Activated naive CD4-positive, alpha-beta T cell treated with anti-CD3 and anti-CD28 coated beads, Interleukin-2, amount 50 U/mL, for 72 hours (primary cell): ENCODE measurements at regions not wholly inside any gene's neighbourhood (a gene's known extent, or its start where the extent isn't known, plus 50 kb on each side); places are given as distances from the start of the nearest gene placed in this dataset.

Source experiments
- ATAC-seq, 2 donors: fragments of 150-1000 bp; cut with Tn5 transposase; 2 replicates each; pipeline ENCODE4 v1.10.0; 2021; ENCODE audit warnings: mild to moderate bottlenecking in 2 of 2, moderate library complexity in 2 of 2
- DNase-seq, 2 donors: peaks; one replicate each; pipeline ENCODE4 v3.0.0; 2021 to 2022; ENCODE audit warnings: low spot score in 2 of 2
- H3K27ac Mint-ChIP-seq, 2 donors: one replicate each; pipeline ENCODE4 v1.8.0; 2022; ENCODE audit warnings: mild to moderate bottlenecking in 2 of 2, mixed read lengths in 2 of 2
- H3K36me3 Mint-ChIP-seq, 2 donors: one replicate each; pipeline ENCODE4 v1.8.0; 2022; ENCODE audit warnings: mixed read lengths in 2 of 2
- H3K9me3 Mint-ChIP-seq, 2 donors: one replicate each; pipeline ENCODE4 v1.8.0; 2022; ENCODE audit warnings: mixed read lengths in 2 of 2

DNA sequence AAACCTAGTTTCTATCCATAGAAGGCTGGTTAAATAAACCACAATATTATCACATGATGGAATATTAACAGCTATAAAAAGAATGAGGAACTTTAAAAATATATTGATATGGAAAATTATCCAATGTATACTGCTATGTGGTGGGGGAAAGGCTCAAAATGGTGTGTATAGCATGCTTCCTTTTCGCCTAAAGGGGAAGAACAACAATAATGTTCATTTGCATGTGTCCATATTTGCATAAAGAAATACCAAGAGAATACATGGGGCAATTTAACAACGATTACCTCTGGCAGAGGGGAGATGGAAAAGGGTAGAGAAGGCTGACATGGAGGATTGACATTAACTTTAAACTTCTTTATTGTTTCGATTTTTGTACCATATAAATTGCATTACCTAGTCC is 121.3 kb upstream of the PARP11 start:
- Mint-ChIP-seq H3K27ac (no peak overlapping the region), H3K9me3 (no peaks in the 10 kb centered on the region), H3K36me3 (no peaks in the 10 kb centered on the region)
- no peak for DNase-seq
- ATAC-seq, result no peak

DNA sequence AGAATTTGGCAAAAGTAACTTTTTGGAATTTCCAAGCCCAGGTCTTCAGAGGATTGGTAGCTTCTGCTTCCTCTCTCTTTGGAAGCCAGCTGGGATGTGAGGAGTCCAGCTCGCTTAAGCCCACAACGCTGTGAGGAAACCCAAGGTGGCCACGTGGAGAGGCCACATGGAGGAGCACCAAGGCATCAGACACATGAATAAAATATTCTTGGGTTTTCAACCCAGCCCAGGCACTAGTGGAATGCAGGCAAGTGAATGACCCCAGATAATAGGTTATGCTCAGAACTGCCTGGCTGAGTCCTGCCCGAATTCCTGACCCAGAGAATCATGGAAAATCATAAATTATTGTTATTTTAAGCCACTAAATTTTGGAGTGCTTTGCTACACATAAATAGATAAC is 119.7 kb upstream of the PARP11 start:
- no peak for ATAC-seq
- Mint-ChIP-seq H3K36me3 (no peaks in the 10 kb centered on the region), H3K27ac (no peak overlapping the region), H3K9me3 (no peaks in the 10 kb centered on the region)
- no peak for DNase-seq

DNA sequence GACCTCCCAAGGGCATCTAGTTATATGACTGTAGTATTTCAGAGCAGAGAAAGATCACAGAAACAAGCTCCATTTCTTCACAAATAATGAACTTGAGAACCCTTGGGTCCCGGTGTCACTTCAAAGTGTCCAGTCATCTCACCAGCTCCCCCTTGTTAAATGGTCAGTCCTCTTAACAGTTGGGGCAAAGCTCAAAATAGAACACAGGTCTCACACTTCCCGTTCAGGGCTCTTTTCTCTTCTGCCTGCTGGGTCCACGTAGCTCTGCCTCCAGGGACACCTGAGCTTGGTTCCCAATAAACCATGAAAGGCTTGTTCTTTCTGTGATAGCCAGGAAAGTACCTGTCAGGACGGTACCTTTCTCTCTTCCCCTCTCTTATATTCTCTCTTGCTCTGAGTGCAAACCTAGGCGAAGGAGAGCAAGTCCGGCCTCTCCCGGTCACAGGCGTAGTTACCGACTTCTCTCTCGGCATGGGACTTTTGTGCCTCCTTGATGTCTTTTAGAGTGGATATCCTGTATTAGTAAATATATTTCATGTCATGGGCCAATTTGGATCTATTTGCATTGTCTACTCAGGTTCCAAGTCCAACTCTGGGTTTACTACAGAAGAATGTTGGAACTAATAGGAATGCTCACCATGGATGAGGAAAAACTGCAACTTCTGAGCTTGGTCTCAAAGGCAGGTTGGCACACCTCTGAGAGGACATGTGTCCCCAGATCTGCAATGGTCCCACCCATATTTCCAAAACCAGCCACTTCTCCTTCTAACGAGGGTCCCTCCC is 118.8 kb upstream of the PARP11 start:
- no peak for DNase-seq
- H3K27ac Mint-ChIP-seq, result no peak overlapping the region
- no peaks in the 10 kb centered on the region for H3K9me3 Mint-ChIP-seq
- ATAC-seq, result no peak
- no peaks in the 10 kb centered on the region for H3K36me3 Mint-ChIP-seq

DNA sequence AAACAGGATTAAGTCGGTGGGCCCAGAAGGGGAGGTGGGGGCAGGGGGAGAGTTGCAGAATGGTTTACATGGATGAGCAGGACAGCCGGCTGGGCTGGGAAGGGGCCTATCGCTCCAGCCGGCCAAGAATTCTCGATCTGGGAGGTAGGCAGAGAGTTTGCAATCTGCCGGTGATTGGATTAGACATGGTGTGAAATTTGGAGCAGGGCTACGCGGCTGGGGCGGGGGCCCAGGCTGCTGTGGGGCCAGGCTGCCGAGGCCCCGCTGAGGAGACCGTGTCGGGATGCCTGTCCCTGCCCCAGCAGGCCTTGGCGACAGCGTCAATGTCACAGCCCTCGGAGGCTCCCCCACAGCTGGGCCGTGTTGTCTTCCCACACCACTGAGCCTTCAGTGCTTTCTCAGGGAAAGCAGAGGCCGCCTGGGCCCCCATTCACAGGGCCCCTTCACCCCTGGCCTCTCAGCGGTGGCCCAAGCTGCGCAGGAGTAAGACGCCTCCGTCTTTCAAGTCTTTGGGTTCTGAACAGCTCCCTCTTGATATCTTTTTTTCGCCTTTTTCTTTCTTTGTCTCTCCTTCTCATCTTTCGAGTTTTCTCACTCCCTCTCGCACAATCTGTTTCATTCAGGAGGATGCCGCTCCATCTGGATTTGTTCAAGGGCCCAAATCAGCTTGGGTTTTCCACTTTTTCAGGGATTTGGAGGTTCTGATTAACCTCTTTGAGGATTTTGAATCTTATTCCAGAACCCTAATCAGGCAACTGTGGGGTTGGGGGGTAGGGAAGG is 117.5 kb upstream of the PARP11 start:
- no peak for DNase-seq
- Mint-ChIP-seq H3K9me3 (peaks cover 0 to 3% of the 10 kb centered on the region in 2 donors), H3K27ac (no peak overlapping the region), H3K36me3 (no peaks in the 10 kb centered on the region)
- no peak for ATAC-seq

DNA sequence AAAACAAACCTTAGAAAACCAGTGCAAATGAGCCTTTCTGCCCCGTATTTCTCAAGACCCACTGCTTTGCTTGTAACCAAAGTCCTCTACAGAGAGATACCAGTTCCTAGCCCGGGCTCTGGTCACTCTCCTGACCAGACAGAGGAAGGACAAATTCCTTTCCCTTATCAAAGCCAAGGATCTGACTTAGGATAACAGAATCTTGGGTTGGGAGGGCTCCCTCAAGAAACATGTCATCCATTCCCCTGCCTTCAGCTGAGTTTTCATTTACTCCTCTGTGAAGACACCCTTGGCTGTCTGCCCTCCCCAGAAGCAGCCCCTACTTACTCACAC is 116.0 kb upstream of the PARP11 start:
- DNase-seq (no peak), ATAC-seq (peak in 1 of 2 donors; percentile 30)
- no peaks in the 10 kb centered on the region for H3K36me3 Mint-ChIP-seq
- peaks cover 0 to 3% of the 10 kb centered on the region in 2 donors for H3K9me3 Mint-ChIP-seq
- H3K27ac Mint-ChIP-seq, result peak overlapping the region in 1 of 2 donors; percentile 78

DNA sequence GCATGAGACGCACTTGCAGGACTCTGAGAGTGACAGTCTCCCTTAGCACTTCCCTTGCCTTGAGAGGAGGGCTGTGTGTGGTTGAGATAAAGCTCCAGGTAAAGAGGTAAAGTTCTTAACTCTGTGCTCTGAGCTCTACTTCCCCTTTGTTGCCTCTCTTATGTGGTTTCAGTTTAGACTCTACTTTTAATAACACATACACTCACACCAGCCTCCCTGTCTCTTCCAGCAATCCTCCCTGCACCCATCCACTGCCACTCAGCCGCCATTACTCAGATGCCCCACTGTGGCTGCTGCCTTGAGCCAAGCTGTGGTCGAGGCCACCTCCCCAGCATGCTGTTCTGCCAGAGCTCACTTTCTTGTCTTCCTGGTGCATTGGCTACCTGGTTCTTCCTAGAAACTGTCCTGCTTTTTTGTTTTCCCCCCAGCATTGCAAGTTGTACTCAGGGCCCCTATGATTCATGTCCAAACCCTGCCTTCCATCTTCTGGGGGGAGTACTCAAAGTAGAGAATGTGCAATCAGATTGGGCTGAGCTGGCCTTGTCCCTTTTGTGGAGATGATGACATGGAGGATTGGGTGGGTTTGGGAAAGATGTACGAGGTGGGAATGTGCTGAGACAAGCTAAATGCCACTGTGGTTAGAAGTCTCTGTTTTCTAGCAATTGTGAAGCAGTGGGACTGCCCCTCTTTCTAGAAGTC is 115.5 kb upstream of the PARP11 start:
- Mint-ChIP-seq H3K9me3 (peaks cover 0 to 3% of the 10 kb centered on the region in 2 donors), H3K36me3 (no peaks in the 10 kb centered on the region), H3K27ac (peak overlapping the region in 1 of 2 donors; percentile 78)
- peak in 1 of 2 donors; percentile 66 for DNase-seq
- ATAC-seq, result peak; percentile 77 to 80

DNA sequence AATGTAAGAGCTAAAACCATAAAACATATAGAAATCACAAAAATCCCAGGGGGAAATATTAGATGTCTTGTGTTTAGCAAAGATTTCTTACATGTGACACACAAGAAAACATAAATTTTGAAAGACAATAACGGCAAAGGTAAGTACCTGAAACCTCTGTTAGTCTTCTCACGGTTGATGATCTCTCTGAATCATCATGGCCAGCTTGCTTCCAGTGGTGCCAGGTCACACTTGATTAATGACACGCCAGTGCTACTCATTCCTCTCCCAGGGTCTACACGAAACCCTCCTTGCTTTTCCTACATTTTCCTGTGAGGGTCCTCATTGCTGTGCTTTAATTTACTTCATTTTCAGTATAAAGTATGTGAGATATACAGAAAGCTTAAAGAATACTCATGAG is 114.4 kb upstream of the PARP11 start:
- ATAC-seq (no peak), DNase-seq (no peak)
- Mint-ChIP-seq H3K27ac (peak overlapping the region in 1 of 2 donors; percentile 63), H3K9me3 (peaks cover 0 to 7% of the 10 kb centered on the region in 2 donors), H3K36me3 (peaks cover 0 to 4% of the 10 kb centered on the region in 2 donors)

DNA sequence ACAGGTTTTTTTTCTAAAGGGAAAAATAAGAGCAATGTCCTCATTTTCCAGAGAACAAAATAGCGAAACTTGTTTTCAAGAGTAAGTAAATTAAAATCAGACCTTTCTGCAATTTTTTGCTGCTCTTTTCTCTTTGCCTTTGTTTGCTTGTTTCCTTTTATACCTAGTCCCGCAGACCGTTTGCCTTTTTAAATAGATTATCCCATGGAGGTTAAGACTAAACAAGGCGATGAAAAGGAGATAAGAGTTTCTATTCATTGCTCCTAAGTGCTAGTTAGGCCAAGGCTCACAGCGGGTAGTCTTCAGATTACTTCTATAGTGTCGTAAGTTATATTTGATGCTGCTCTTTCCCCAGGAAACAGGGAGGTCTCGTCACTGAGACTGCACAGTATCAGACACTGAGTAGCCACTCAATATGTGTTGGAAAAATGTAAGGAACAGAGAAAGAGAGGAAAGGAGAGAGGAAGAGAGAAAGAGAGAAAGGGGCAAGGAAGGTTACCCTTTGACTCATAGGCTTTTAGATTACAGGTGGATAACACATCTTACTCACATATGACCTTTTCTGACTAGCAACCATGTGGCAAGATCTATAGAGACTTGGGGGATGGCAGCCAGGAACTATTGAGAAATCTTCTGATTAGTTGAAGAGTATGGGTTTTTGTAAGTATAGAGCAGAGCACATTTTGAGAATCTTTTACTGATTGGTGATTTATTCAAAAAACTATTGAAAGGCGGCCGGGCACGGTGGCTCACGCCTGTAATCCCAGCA is 107.5 kb upstream of the PARP11 start:
- H3K36me3 Mint-ChIP-seq, result peaks cover 9 to 15% of the 10 kb centered on the region in 2 donors

DNA sequence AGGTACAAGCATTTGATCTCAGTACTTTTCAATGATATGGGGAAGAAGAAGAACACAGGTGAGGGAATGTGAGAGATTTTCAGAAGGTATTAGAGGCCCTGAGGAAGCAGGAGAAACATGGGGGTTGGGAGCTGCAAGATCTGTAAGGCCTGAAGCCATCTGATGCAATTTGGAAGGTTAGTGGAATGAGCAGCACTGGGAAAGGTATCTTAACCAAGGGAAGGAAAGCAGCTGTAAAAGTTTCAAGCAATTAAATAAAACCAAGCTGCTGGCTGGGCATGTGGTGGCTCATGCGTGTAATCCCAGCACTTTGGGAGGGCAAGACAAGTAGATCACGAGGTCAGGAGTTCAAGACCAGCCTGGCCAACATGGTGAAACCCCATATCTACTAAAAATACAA is 104.4 kb upstream of the PARP11 start:
- DNase-seq (peak in 1 of 2 donors; percentile 23), ATAC-seq (no peak)
- Mint-ChIP-seq H3K27ac (peak overlapping the region in 1 of 2 donors; percentile 83), H3K9me3 (peaks cover 4 to 17% of the 10 kb centered on the region in 2 donors), H3K36me3 (peaks cover 9 to 12% of the 10 kb centered on the region in 2 donors)

More for the DNA sequence above, 107.5 kb upstream of the PARP11 start:
- Mint-ChIP-seq H3K9me3 (peaks cover 4 to 20% of the 10 kb centered on the region in 2 donors), H3K27ac (peak overlapping the region; percentile 9 to 91)
- DNase-seq, result no peak
- ATAC-seq, result peak; percentile 71 to 76

DNA sequence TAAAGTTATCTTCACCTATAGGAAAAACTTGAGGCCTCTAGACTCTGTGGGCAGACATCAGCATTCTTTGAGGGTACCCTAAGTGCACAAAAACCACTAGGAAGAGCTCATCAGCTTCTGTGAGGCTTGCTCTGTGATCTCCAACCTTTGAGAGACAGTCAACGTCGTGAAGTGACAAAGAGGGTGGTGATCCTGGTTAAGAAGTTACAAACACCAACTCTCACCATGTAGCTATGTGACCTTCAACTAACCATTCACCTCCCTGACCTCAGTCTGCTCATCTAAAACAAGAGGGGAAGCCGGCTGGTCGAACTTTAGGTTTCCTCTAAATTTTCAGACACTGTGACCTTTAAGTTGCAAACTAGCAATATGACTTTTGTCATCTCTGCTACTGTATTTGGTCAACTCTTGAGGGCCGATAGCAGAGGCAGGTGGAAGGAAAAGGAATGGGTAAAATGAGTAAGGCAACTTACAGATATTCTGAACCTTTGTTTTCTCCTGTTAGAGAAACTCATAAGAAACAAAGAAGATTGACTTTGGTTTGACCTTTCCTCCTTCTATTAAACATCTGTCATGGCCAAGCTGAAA is 103.2 kb upstream of the PARP11 start:
- ATAC-seq (peak; percentile 71 to 74), DNase-seq (peak in 1 of 2 donors; percentile 61)
- Mint-ChIP-seq H3K36me3 (peaks cover 0 to 9% of the 10 kb centered on the region in 2 donors), H3K27ac (peak overlapping the region; percentile 67 to 83), H3K9me3 (peaks cover 4 to 10% of the 10 kb centered on the region in 2 donors)

DNA sequence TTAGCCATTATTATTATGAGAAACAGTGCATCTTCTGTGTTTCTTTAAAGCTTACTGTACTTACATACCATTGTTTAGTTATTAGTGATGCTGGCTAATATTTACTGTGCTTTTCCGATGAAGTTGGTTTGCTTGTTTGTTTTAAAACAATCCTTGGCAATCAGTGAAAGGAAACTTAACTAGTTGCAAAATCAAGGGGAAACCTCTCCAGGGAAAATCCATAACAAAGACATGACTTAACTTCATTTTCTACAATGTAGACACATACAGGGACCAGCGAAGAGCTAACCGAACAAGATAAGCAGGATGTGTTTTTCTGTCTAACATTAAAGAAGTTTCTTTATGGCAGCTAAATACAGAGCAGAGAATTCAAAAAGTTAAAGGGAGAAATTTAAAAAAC is 102.5 kb upstream of the PARP11 start:
- H3K9me3 Mint-ChIP-seq, result peaks cover 4 to 10% of the 10 kb centered on the region in 2 donors
- peak overlapping the region; percentile 32 to 83 for H3K27ac Mint-ChIP-seq
- ATAC-seq, result no peak
- no peak for DNase-seq
- peaks cover 0 to 13% of the 10 kb centered on the region in 2 donors for H3K36me3 Mint-ChIP-seq

DNA sequence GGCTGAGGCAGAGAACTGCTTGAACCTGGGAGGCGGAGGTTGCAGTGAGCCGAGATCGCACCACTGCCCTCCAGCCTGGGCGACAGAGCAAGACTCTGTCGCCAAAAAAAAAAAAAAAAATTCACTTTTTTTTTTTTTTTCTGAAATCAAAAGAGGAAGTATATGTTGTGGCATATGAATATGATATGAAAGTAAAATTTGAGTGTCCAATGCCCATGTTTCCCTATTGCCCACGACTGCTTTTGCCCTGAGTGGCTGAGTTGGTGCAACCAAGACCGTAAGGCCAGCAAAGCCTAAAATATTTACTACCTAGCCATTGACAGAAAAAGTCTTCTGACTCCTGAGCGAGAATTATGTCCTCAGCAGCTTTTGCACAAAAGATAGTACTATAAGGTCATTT is 101.7 kb upstream of the PARP11 start:
- Mint-ChIP-seq H3K9me3 (peaks cover 4 to 10% of the 10 kb centered on the region in 2 donors), H3K27ac (peak overlapping the region in 1 of 2 donors; percentile 83)
- ATAC-seq, result no peak

DNA sequence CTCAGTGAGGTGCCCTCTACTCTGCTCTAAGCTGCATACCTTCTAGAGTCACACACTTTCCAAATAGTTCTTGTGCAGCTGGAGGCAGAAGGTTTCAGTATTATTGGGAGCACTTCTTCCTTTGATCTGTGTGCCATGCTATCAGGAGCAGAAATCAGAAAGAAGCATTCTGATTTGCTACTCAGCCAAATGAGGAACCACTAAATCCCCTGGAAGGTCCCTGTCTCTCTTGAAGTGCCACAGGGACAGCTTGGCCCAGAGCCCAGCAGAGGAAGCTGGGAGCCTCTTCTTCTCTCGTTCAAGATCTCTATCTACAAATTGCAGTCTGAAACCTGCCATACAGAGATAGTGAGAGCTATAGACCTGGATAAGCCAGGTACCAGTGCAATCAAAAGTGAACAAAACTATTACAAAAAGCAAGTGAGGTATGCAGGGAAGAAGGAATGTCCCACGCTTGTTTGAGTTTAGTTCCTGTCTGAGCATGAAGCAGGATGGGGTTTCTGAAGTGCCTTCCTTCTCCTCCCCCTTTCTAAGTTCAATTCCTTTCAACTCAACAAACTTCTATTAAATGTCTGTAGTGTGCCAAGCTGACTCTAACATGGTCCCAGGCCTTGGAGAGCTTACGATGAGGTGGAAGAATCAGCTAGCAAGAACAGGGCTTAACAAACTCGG is 100.9 kb upstream of the PARP11 start:
- Mint-ChIP-seq H3K36me3 (peaks cover 0 to 13% of the 10 kb centered on the region in 2 donors), H3K9me3 (peaks cover 4 to 10% of the 10 kb centered on the region in 2 donors), H3K27ac (peak overlapping the region; percentile 81 to 83)
- ATAC-seq (peak; percentile 55 to 67), DNase-seq (peak in 1 of 2 donors; percentile 63)

More for the DNA sequence above, 101.7 kb upstream of the PARP11 start:
- DNase-seq, result peak in 1 of 2 donors; percentile 7
- H3K36me3 Mint-ChIP-seq, result peaks cover 0 to 13% of the 10 kb centered on the region in 2 donors

DNA sequence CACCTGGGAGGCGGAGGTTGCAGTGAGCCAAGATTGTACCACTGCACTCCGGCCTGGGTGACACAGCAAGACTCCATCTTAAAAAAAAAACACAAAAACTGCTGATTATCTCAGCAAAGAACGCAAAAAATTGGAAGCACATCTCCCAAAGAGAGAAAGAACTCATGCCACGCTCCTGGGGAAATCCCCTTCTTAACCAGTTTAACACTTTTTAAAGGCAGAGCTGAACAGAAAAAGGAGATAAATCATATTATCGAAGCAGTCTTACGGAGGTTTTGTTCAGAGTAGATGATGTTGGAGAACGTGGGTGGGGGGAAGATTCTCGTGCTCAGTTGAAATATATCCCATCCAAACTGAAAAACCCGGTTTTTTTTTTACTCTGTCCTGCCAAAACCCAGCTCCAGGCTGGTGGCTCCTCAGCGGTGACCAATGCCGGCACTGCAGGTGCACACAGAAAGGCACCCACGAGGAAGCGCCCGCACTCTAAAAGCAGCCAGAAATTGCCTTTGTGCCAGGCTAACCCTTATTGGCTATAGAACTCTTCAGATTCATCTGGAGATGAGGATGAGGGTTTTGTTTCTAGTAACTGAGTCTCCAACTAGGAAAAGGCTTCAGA is 100.2 kb upstream of the PARP11 start:
- Mint-ChIP-seq H3K36me3 (peaks cover 0 to 13% of the 10 kb centered on the region in 2 donors), H3K27ac (peak overlapping the region in 1 of 2 donors; percentile 83), H3K9me3 (peaks cover 4 to 10% of the 10 kb centered on the region in 2 donors)
- peak; percentile 28 to 34 for ATAC-seq
- DNase-seq, result peak in 1 of 2 donors; percentile 58

DNA sequence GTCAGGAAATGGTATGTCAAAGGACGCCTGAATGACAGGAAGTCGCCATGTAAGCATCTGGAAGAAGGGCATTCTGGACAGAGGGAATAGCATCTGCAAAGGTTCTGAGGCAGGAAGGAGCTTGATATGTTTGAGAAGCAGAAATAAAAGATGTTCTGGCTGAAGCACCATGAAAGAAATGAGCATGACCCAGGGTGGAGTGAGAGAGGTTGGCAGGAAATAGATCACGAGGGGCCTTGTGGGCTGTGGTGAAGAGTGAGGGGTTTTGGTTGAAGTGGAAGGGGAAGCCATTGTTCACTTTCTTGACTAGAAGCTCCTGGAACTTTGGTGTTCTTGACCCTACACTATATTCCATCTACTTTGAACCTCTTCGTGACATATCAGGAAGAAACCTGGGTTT is 99.4 kb upstream of the PARP11 start:
- ATAC-seq (peak in 1 of 2 donors; percentile 15), DNase-seq (peak in 1 of 2 donors; percentile 61)
- Mint-ChIP-seq H3K27ac (peak overlapping the region; percentile 4 to 83), H3K36me3 (peaks cover 0 to 13% of the 10 kb centered on the region in 2 donors), H3K9me3 (peaks cover 3 to 9% of the 10 kb centered on the region in 2 donors)
